ENCODE measurements at regions not wholly inside any gene's neighbourhood (a gene's known extent, or its start where the extent isn't known, plus 50 kb on each side); places are given as distances from the start of the nearest gene placed in this dataset.
"Not testable (repeated sequence)": the region's sequence is repeated elsewhere in the genome, so short reads cannot be mapped to it uniquely, and the experiment has no call there.

DNA sequence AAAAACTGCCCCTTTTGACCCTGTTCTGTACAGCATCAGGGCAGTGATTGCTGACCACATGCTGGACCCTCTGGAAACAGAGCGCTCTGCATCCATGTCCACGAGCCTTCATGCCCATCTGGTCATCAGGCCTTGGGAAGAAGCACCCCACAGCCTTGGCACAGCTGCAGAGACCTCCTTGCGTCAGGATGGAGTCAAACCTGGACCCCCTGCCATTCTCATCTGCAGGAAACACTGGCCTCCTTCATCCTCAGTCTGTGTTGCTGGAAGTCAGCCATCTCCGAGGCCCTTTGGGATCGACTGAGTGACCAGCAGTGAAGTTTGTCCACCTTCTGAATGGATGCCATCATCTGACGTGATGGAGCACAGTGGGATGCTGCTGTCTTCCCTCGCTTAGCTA, 2138.3 kb upstream of the DEFB115 start:
- Histone ChIP-seq H3K4ac (ENCODE audit: low read depth in 1 of 2, low read length in 2 of 2) (no peak overlapping the region), H3K4me2 (ENCODE audit: low read length, poor library complexity, severe bottlenecking) (no peak overlapping the region), H3K18ac (ENCODE audit: low read depth in 1 of 2, low read length in 2 of 2) (no peak overlapping the region), H3K4me3 (ENCODE audit: insufficient read depth in 1 of 2, low read depth in 1 of 2, low read length in 2 of 2) (no peak overlapping the region), H3K36me3 (ENCODE audit: control insufficient read depth in 1 of 2, insufficient read depth in 2 of 2, low read depth in 1 of 2, low read length in 2 of 2) (no peaks in the 10 kb centered on the region), H3K9ac (ENCODE audit: low read length) (no peak overlapping the region), H3K23ac (ENCODE audit: low read length in 2 of 2) (no peak overlapping the region), H4K8ac (ENCODE audit: low read length) (no peak overlapping the region), H2BK12ac (ENCODE audit: low read length in 2 of 2) (no peak overlapping the region), H3K27ac (ENCODE audit: low read length, poor library complexity, severe bottlenecking) (no peak overlapping the region), H2AFZ (ENCODE audit: low read depth, low read length) (no peak overlapping the region), H3K79me1 (replicated peaks; ENCODE audit: low read length, poor library complexity, severe bottlenecking) (no peaks in the 10 kb centered on the region), H3K9me3 (ENCODE audit: control insufficient read depth, low read length) (peaks cover 10% of the 10 kb centered on the region), H3K27me3 (ENCODE audit: control insufficient read depth in 1 of 2, insufficient read depth in 1 of 2, low read length in 2 of 2) (no peaks in the 10 kb centered on the region), H2BK15ac (ENCODE audit: low read depth, poor library complexity, severe bottlenecking) (no peak overlapping the region), H3K14ac (ENCODE audit: low read length in 2 of 2) (no peak overlapping the region), H4K91ac (ENCODE audit: low read length) (no peak overlapping the region), H2BK5ac (ENCODE audit: low read depth, low read length, poor library complexity, severe bottlenecking) (no peak overlapping the region), H2BK120ac (ENCODE audit: low read depth, low read length) (no peak overlapping the region), H3K4me1 (ENCODE audit: control insufficient read depth, insufficient read depth, low read depth, low read length) (no peaks in the 10 kb centered on the region), H2AK5ac (ENCODE audit: low read length, severe bottlenecking) (no peak overlapping the region)
- DNase-seq = no peak
- 40% methylated on average over 7 of the region's 7 CpGs for WGBS

DNA sequence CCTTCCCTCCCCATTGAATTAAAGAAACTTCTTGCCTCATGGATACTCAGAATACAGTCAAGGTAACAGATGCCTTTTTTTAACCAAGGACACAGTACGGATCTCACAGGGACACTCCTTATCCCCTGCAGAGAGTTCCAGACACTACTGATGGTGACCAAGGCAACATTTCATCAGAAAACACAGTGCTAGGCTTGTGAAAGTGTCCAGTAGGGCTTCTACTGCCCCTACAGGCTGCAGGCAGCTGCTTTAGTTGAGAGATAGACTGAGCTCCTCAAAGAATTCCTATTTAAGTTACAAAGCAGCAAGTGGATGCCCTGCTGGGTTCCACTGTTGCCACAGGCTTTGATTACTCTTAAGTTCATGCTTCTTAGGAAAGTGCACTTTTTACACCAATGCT, 2137.8 kb upstream of the DEFB115 start:
- H3K27ac ChIP-seq (ENCODE audit: low read length, poor library complexity, severe bottlenecking); H3K4me2 ChIP-seq (ENCODE audit: low read length, poor library complexity, severe bottlenecking); H3K23ac ChIP-seq (ENCODE audit: low read length in 2 of 2); H4K91ac ChIP-seq (ENCODE audit: low read length); H3K9ac ChIP-seq (ENCODE audit: low read length); H3K27me3 ChIP-seq (ENCODE audit: control insufficient read depth in 1 of 2, insufficient read depth in 1 of 2, low read length in 2 of 2); H3K4me1 ChIP-seq (ENCODE audit: control insufficient read depth, insufficient read depth, low read depth, low read length); H2AK5ac ChIP-seq (ENCODE audit: low read length, severe bottlenecking); H4K8ac ChIP-seq (ENCODE audit: low read length); H2BK12ac ChIP-seq (ENCODE audit: low read length in 2 of 2); DNase-seq; H3K4me3 ChIP-seq (ENCODE audit: insufficient read depth in 1 of 2, low read depth in 1 of 2, low read length in 2 of 2); H3K14ac ChIP-seq (ENCODE audit: low read length in 2 of 2); H2BK5ac ChIP-seq (ENCODE audit: low read depth, low read length, poor library complexity, severe bottlenecking); H3K4ac ChIP-seq (ENCODE audit: low read depth in 1 of 2, low read length in 2 of 2); H3K18ac ChIP-seq (ENCODE audit: low read depth in 1 of 2, low read length in 2 of 2); H2AFZ ChIP-seq (ENCODE audit: low read depth, low read length); H3K36me3 ChIP-seq (ENCODE audit: control insufficient read depth in 1 of 2, insufficient read depth in 2 of 2, low read depth in 1 of 2, low read length in 2 of 2); H2BK120ac ChIP-seq (ENCODE audit: low read depth, low read length); H2BK15ac ChIP-seq (ENCODE audit: low read depth, poor library complexity, severe bottlenecking); H3K79me1 ChIP-seq (replicated peaks; ENCODE audit: low read length, poor library complexity, severe bottlenecking): not testable (repeated sequence)
- 60% methylated on average over 1 of the region's 1 CpG for WGBS
- peaks cover 10% of the 10 kb centered on the region for H3K9me3 ChIP-seq (ENCODE audit: control insufficient read depth, low read length)

DNA sequence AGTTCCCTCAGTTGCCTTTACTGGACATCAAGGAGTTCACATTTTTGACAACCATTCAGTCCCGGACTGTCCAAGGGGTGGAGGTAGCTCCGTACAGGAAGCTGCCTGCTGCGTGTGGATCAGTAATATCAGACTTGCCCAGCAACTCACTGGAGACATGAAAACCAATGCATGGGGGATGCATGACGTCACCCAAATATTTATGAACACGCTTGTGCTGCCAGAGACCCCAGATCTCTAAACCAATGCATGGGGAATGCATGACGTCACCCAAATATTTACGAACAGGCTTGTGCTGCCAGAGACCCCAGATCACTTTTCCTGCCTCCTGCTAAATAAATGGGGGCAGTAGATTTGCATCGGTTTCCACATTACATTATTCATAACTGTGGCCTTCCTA, 2137.4 kb upstream of the DEFB115 start:
- H3K9ac ChIP-seq (ENCODE audit: low read length); H4K91ac ChIP-seq (ENCODE audit: low read length); H3K23ac ChIP-seq (ENCODE audit: low read length in 2 of 2); H2BK12ac ChIP-seq (ENCODE audit: low read length in 2 of 2); H2BK15ac ChIP-seq (ENCODE audit: low read depth, poor library complexity, severe bottlenecking); H2AFZ ChIP-seq (ENCODE audit: low read depth, low read length); H3K4ac ChIP-seq (ENCODE audit: low read depth in 1 of 2, low read length in 2 of 2); DNase-seq; H2AK5ac ChIP-seq (ENCODE audit: low read length, severe bottlenecking); H4K8ac ChIP-seq (ENCODE audit: low read length); H3K4me3 ChIP-seq (ENCODE audit: insufficient read depth in 1 of 2, low read depth in 1 of 2, low read length in 2 of 2); H2BK120ac ChIP-seq (ENCODE audit: low read depth, low read length); H2BK5ac ChIP-seq (ENCODE audit: low read depth, low read length, poor library complexity, severe bottlenecking); H3K14ac ChIP-seq (ENCODE audit: low read length in 2 of 2); H3K36me3 ChIP-seq (ENCODE audit: control insufficient read depth in 1 of 2, insufficient read depth in 2 of 2, low read depth in 1 of 2, low read length in 2 of 2); H3K79me1 ChIP-seq (replicated peaks; ENCODE audit: low read length, poor library complexity, severe bottlenecking); H3K27me3 ChIP-seq (ENCODE audit: control insufficient read depth in 1 of 2, insufficient read depth in 1 of 2, low read length in 2 of 2); H3K27ac ChIP-seq (ENCODE audit: low read length, poor library complexity, severe bottlenecking); H3K4me2 ChIP-seq (ENCODE audit: low read length, poor library complexity, severe bottlenecking); H3K18ac ChIP-seq (ENCODE audit: low read depth in 1 of 2, low read length in 2 of 2); H3K4me1 ChIP-seq (ENCODE audit: control insufficient read depth, insufficient read depth, low read depth, low read length): not testable (repeated sequence)
- peaks cover 10% of the 10 kb centered on the region for H3K9me3 ChIP-seq (ENCODE audit: control insufficient read depth, low read length)
- 41% methylated on average over 7 of the region's 8 CpGs for WGBS

DNA sequence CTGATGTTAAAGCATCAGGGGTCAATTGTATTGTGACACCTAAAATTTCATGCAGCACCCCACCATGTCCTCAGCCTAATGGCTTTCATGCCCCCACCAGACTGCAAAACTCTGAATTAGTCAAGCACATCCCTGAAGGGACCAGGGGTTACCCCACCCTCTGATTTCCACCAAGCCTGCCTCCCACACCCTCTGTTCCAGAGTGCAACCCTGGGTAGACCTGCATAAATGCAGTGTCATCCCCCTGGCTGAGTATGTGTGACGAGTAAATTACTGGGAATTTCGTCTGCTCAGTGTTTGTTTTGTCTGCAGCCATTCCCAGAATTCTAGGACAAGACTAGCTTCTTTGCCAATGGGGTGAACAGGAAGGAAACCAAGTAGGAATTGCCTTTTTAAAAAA, 2136.9 kb upstream of the DEFB115 start:
- H4K91ac ChIP-seq (ENCODE audit: low read length); H3K18ac ChIP-seq (ENCODE audit: low read depth in 1 of 2, low read length in 2 of 2); H3K4me1 ChIP-seq (ENCODE audit: control insufficient read depth, insufficient read depth, low read depth, low read length); H2BK12ac ChIP-seq (ENCODE audit: low read length in 2 of 2); DNase-seq; H4K8ac ChIP-seq (ENCODE audit: low read length); H2AK5ac ChIP-seq (ENCODE audit: low read length, severe bottlenecking); H3K9ac ChIP-seq (ENCODE audit: low read length); H3K36me3 ChIP-seq (ENCODE audit: control insufficient read depth in 1 of 2, insufficient read depth in 2 of 2, low read depth in 1 of 2, low read length in 2 of 2); H3K23ac ChIP-seq (ENCODE audit: low read length in 2 of 2); H3K79me1 ChIP-seq (replicated peaks; ENCODE audit: low read length, poor library complexity, severe bottlenecking); H2BK120ac ChIP-seq (ENCODE audit: low read depth, low read length); H2BK5ac ChIP-seq (ENCODE audit: low read depth, low read length, poor library complexity, severe bottlenecking); H2BK15ac ChIP-seq (ENCODE audit: low read depth, poor library complexity, severe bottlenecking); H3K27me3 ChIP-seq (ENCODE audit: control insufficient read depth in 1 of 2, insufficient read depth in 1 of 2, low read length in 2 of 2); H3K4me2 ChIP-seq (ENCODE audit: low read length, poor library complexity, severe bottlenecking); H3K4ac ChIP-seq (ENCODE audit: low read depth in 1 of 2, low read length in 2 of 2); H2AFZ ChIP-seq (ENCODE audit: low read depth, low read length); H3K14ac ChIP-seq (ENCODE audit: low read length in 2 of 2); H3K4me3 ChIP-seq (ENCODE audit: insufficient read depth in 1 of 2, low read depth in 1 of 2, low read length in 2 of 2); H3K27ac ChIP-seq (ENCODE audit: low read length, poor library complexity, severe bottlenecking): not testable (repeated sequence)
- peaks cover 10% of the 10 kb centered on the region for H3K9me3 ChIP-seq (ENCODE audit: control insufficient read depth, low read length)
- WGBS = 0% methylated on average over 1 of the region's 2 CpGs
